Spleen (tissue), 7 donors: ENCODE measurements at regions not wholly inside any gene's neighbourhood (a gene's known extent, or its start where the extent isn't known, plus 50 kb on each side); places are given as distances from the start of the nearest gene placed in this dataset.

ENCODE experiments used
- CTCF ChIP-seq, 11 experiments: fragments of 200-600 bp in 7 of 11; fragments of 450-650 bp in 4 of 11; sonication (generic) in 4 of 11; IDR thresholded peaks in 8 of 11; conservative IDR thresholded peaks in 3 of 11; 1 replicate in 7 of 11; 2 replicates in 4 of 11; pipeline versions ENCODE4 v1.4.0 to v1.8.0; 2016 to 2021; ENCODE audit warnings: antibody characterized with exemption in 11 of 11, inconsistent platforms in 4 of 11, mild to moderate bottlenecking in 1 of 11
- POLR2A ChIP-seq, 3 donors: fragments of 450-650 bp; IDR thresholded peaks; one replicate each; pipeline ENCODE4 v1.5.1; 2017; ENCODE audit warnings: antibody characterized with exemption in 3 of 3, mild to moderate bottlenecking in 1 of 3
- donor health status: DM: no; HTN: no; CAD: no; lungs with moderate emphysema.
- donor health status: DM: no; HTN: no; CAD: no.
- donor health status: DM: no; HTN: no; CAD: no.

GRCh38 chr2:128599700-128600099 is 281.0 kb upstream of the HS6ST1 start:
- no peak for TF ChIP-seq CTCF (IDR thresholded peaks at IDR 0.05 in 8 of 11, conservative IDR thresholded peaks at IDR 0.05 in 3 of 11)
- TF ChIP-seq POLR2A (IDR thresholded peaks at IDR 0.05), result no peak
